Natural killer cell (primary cell): ENCODE measurements at regions not wholly inside any gene's neighbourhood (a gene's known extent, or its start where the extent isn't known, plus 50 kb on each side); places are given as distances from the start of the nearest gene placed in this dataset.

ENCODE experiments used
- ATAC-seq, 3 donors: fragments of 150-1000 bp in 2 of 3; fragments of 200-7000 bp in 1 of 3; cut with Tn5 transposase; 1 replicate in 1 of 3; 2 replicates in 2 of 3; pipeline ENCODE4 v1.10.0; 2021; ENCODE audit warnings: mild to moderate bottlenecking in 2 of 3, moderate library complexity in 2 of 3
- DNase-seq, 2 donors: peaks; one replicate each; pipeline versions ENCODE4 v3.0.0 to v3.0.0-alpha.2; 2013 to 2021; ENCODE audit warnings: mixed read lengths in 1 of 2
- H3K27ac ChIP-seq: one replicate; pipeline ENCODE4 v1.5.1; 2013; ENCODE audit warnings: mild to moderate bottlenecking, low read length
- H3K27me3 ChIP-seq: one replicate; pipeline ENCODE4 v1.6.1; 2013; ENCODE audit warnings: low read length; ENCODE audit not compliant: control insufficient read depth, insufficient read depth
- H3K36me3 ChIP-seq: one replicate; pipeline ENCODE4 v1.6.1; 2013; ENCODE audit warnings: low read length; ENCODE audit not compliant: control insufficient read depth, insufficient read depth
- H3K4me1 ChIP-seq: one replicate; pipeline ENCODE4 v1.6.1; 2013; ENCODE audit warnings: low read length; ENCODE audit not compliant: control insufficient read depth, insufficient read depth
- H3K4me3 ChIP-seq: one replicate; pipeline ENCODE4 v1.5.1; 2013; ENCODE audit warnings: low read length
- H3K9me3 ChIP-seq: one replicate; pipeline ENCODE4 v1.6.1; 2013; ENCODE audit warnings: low read length; ENCODE audit not compliant: control insufficient read depth, insufficient read depth
- H3K27ac Mint-ChIP-seq, 2 donors: one replicate each; pipeline ENCODE4 v1.8.0; 2022; ENCODE audit warnings: mild to moderate bottlenecking in 2 of 2, mixed read lengths in 2 of 2, moderate library complexity in 1 of 2
- H3K27me3 Mint-ChIP-seq, 2 donors: one replicate each; pipeline ENCODE4 v1.8.0; 2022; ENCODE audit warnings: low read depth in 2 of 2, mixed read lengths in 2 of 2
- H3K36me3 Mint-ChIP-seq: one replicate; pipeline ENCODE4 v1.8.0; 2022; ENCODE audit warnings: mixed read lengths
- H3K4me1 Mint-ChIP-seq, 2 donors: one replicate each; pipeline ENCODE4 v1.8.0; 2022; ENCODE audit warnings: mixed read lengths in 2 of 2
- H3K4me3 Mint-ChIP-seq: one replicate; pipeline ENCODE4 v1.8.0; 2022; ENCODE audit warnings: mild to moderate bottlenecking, moderate library complexity, mixed read lengths
- H3K9me3 Mint-ChIP-seq, 2 donors: one replicate each; pipeline ENCODE4 v1.8.0; 2022; ENCODE audit warnings: mixed read lengths in 2 of 2
- CTCF ChIP-seq: fragments of 200-600 bp; IDR thresholded peaks from one replicate; pipeline ENCODE4 v1.8.0; 2022; ENCODE audit warnings: antibody characterized with exemption
- WGBS: methylation state at CpG from one replicate; pipeline ENCODE4 v1.1.7; 2013; ENCODE audit warnings: missing lambda C conversion rate; ENCODE audit not compliant: insufficient coverage; 5-methylcytosine and 5-hydroxymethylcytosine counted together
- intact Hi-C: fragments of 100-400 bp; cut with micrococcal nuclease; formaldehyde crosslinking; loops from one replicate; pipeline ENCODE4 v1.14.2; 2022

GRCh38 chr6:141017941-141018340, 1114.8 kb upstream of the GJE1 start:
- no peaks in the 10 kb centered on the region for H3K9me3 ChIP-seq
- intact Hi-C loops, result no loop called here
- H3K4me3 ChIP-seq, result no peak overlapping the region
- H3K27me3 ChIP-seq, result no peaks in the 10 kb centered on the region
- no peaks in the 10 kb centered on the region for H3K4me1 ChIP-seq
- no peaks in the 10 kb centered on the region for H3K36me3 Mint-ChIP-seq
- no peak for ATAC-seq
- no peak for DNase-seq
- no peak overlapping the region for H3K27ac ChIP-seq
- H3K4me3 Mint-ChIP-seq, result no peak overlapping the region
- peaks cover 7 to 8% of the 10 kb centered on the region in 2 donors for H3K9me3 Mint-ChIP-seq
- no peak overlapping the region for H3K27ac Mint-ChIP-seq
- 73% methylated on average over 2 of the region's 5 CpGs for WGBS
- no peaks in the 10 kb centered on the region for H3K27me3 Mint-ChIP-seq
- H3K4me1 Mint-ChIP-seq, result no peaks in the 10 kb centered on the region
- no peaks in the 10 kb centered on the region for H3K36me3 ChIP-seq
- TF ChIP-seq CTCF, result no peak

GRCh38 chr6:141000917-141001316, 1131.8 kb upstream of the GJE1 start:
- no peaks in the 10 kb centered on the region for H3K27me3 Mint-ChIP-seq
- TF ChIP-seq CTCF, result no peak
- H3K4me3 ChIP-seq, result no peak overlapping the region
- no peaks in the 10 kb centered on the region for H3K36me3 ChIP-seq
- ATAC-seq (no peak), DNase-seq (no peak)
- no peaks in the 10 kb centered on the region for H3K27me3 ChIP-seq
- no peak overlapping the region for H3K27ac Mint-ChIP-seq
- intact Hi-C loops, result no loop called here
- H3K36me3 Mint-ChIP-seq, result no peaks in the 10 kb centered on the region
- WGBS, result 100% methylated on average over 1 of the region's 2 CpGs
- no peaks in the 10 kb centered on the region for H3K4me1 Mint-ChIP-seq
- H3K4me1 ChIP-seq, result no peaks in the 10 kb centered on the region
- no peak overlapping the region for H3K4me3 Mint-ChIP-seq
- no peak overlapping the region for H3K27ac ChIP-seq
- H3K9me3 Mint-ChIP-seq, result peaks cover 10 to 11% of the 10 kb centered on the region in 2 donors
- no peaks in the 10 kb centered on the region for H3K9me3 ChIP-seq

GRCh38 chr6:140993515-140993914, 1139.2 kb upstream of the GJE1 start:
- H3K27me3 Mint-ChIP-seq, result no peaks in the 10 kb centered on the region
- H3K36me3 ChIP-seq, result no peaks in the 10 kb centered on the region
- H3K27ac ChIP-seq, result no peak overlapping the region
- WGBS, result no CpG with 5 or more reads among the region's 1 CpG
- DNase-seq (no peak), ATAC-seq (no peak)
- intact Hi-C loops, result no loop called here
- no peak for TF ChIP-seq CTCF
- no peaks in the 10 kb centered on the region for H3K36me3 Mint-ChIP-seq
- H3K4me3 Mint-ChIP-seq, result no peak overlapping the region
- H3K9me3 Mint-ChIP-seq, result peaks cover 12 to 16% of the 10 kb centered on the region in 2 donors
- H3K4me3 ChIP-seq, result no peak overlapping the region
- H3K4me1 ChIP-seq, result no peaks in the 10 kb centered on the region
- H3K9me3 ChIP-seq, result no peaks in the 10 kb centered on the region
- no peak overlapping the region for H3K27ac Mint-ChIP-seq
- no peaks in the 10 kb centered on the region for H3K4me1 Mint-ChIP-seq
- no peaks in the 10 kb centered on the region for H3K27me3 ChIP-seq

GRCh38 chr6:140992678-140993077, 1140.0 kb upstream of the GJE1 start:
- no peak for DNase-seq
- no peak for ATAC-seq
- WGBS, result no CpG with 5 or more reads among the region's 1 CpG
- Histone ChIP-seq H3K9me3 (no peaks in the 10 kb centered on the region), H3K27ac (no peak overlapping the region), H3K4me3 (no peak overlapping the region), H3K36me3 (no peaks in the 10 kb centered on the region), H3K4me1 (no peaks in the 10 kb centered on the region), H3K27me3 (no peaks in the 10 kb centered on the region)
- H3K36me3 Mint-ChIP-seq, result no peaks in the 10 kb centered on the region
- TF ChIP-seq CTCF, result no peak
- H3K9me3 Mint-ChIP-seq, result peaks cover 9 to 14% of the 10 kb centered on the region in 2 donors
- H3K27me3 Mint-ChIP-seq, result no peaks in the 10 kb centered on the region
- H3K4me3 Mint-ChIP-seq, result no peak overlapping the region
- intact Hi-C loops, result no loop called here
- H3K4me1 Mint-ChIP-seq, result no peaks in the 10 kb centered on the region
- H3K27ac Mint-ChIP-seq, result no peak overlapping the region
